BLaER1 treated with 17β-estradiol and CSF1 and Interleukin-3, amounts not matched to agents 10 nM and 100 nM (cell line): ENCODE measurements at regions not wholly inside any gene's neighbourhood (a gene's known extent, or its start where the extent isn't known, plus 50 kb on each side); places are given as distances from the start of the nearest gene placed in this dataset.

Experiments
- H3K27ac ChIP-seq, 11 experiments: shearing (Covaris generic); formaldehyde crosslinking; 2 replicates each; pipeline ENCODE4 v1.8.1; 2022
- H3K27me3 ChIP-seq, 11 experiments: shearing (Covaris generic); formaldehyde crosslinking; 2 replicates each; pipeline ENCODE4 v1.8.1; 2022
- H3K36me3 ChIP-seq, 11 experiments: shearing (Covaris generic); formaldehyde crosslinking; 2 replicates each; pipeline ENCODE4 v1.8.1; 2022
- H3K4me1 ChIP-seq, 10 experiments: shearing (Covaris generic); formaldehyde crosslinking; 2 replicates each; pipeline ENCODE4 v1.8.1; 2022
- H3K4me2 ChIP-seq, 11 experiments: shearing (Covaris generic); formaldehyde crosslinking; 2 replicates each; pipeline ENCODE4 v1.8.1; 2022
- H3K4me3 ChIP-seq, 10 experiments: shearing (Covaris generic); formaldehyde crosslinking; 2 replicates each; pipeline ENCODE4 v1.8.1; 2022
- H3K9ac ChIP-seq, 11 experiments: shearing (Covaris generic); formaldehyde crosslinking; 2 replicates each; pipeline ENCODE4 v1.8.1; 2022
- H3K9me3 ChIP-seq, 11 experiments: shearing (Covaris generic); formaldehyde crosslinking; replicated peaks in 1 of 11; 2 replicates each; pipeline ENCODE4 v1.8.1; 2022
- H4K20me1 ChIP-seq, 11 experiments: shearing (Covaris generic); formaldehyde crosslinking; 2 replicates each; pipeline ENCODE4 v1.8.1; 2022
- Cebpa-rat ChIP-seq, 11 experiments: shearing (Covaris generic); IDR thresholded peaks; 2 replicates each; pipeline ENCODE4 v1.8.1; 2022

DNA sequence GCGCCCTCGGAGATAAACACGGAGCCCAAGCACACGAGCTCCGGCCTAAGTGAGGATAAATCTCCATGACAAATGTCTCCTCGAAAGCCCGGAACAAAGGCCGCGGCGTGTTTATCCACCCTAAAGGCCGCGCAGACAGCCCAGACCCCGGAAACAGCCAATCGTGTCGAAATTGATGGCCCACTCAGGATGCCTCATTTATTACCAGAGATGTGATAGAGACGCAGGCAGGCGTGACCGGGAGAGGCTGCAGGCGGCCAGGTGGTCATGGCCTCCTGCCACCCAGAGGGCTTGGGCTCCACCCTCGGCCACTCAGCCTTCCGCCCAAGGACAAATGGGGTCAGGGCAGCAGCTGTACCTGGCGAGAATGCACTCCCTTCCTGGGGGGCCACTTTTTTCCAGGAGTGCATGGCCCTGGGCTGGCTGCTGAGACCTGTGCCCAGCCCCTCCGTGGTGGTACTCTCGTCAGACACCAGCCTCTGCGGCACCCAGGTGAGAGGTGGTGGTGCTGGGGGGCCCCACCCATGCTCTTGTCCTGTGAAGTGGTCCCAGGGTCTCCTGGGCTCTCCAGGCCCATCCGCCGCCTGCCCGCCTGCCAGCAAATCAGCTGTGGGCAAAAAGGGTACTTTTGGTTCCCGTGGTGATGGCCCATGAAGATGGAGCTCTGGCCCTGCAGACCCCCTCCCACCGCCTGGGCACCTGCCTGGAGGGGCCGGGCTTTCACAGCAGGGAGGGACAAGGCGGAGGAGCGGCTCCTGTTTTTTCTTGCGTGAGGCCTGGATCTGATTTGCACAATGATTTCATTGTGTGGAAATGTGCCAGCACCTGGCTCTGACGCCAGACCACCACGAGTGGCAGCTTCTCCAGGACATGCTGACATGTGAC, 211.5 kb upstream of the C14orf180 start:
- TF ChIP-seq Cebpa-rat (IDR thresholded peaks at IDR 0.05) = no peak
- Histone ChIP-seq H3K4me3 (no peak overlapping the region), H3K27me3 (no peaks in the 10 kb centered on the region), H3K27ac (no peak overlapping the region), H4K20me1 (no peaks in the 10 kb centered on the region; a peak in 2 of 22 replicates), H3K36me3 (no peaks in the 10 kb centered on the region), H3K4me2 (no peak overlapping the region), H3K4me1 (peaks cover 0 to 32% (median 14%) of the 10 kb centered on the region in 10 experiments; a peak in 13 of 20 replicates), H3K9ac (no peak overlapping the region), H3K9me3 (peaks cover 6 to 26% (median 13%) of the 10 kb centered on the region in 11 experiments; a peak in 17 of 22 replicates)

DNA sequence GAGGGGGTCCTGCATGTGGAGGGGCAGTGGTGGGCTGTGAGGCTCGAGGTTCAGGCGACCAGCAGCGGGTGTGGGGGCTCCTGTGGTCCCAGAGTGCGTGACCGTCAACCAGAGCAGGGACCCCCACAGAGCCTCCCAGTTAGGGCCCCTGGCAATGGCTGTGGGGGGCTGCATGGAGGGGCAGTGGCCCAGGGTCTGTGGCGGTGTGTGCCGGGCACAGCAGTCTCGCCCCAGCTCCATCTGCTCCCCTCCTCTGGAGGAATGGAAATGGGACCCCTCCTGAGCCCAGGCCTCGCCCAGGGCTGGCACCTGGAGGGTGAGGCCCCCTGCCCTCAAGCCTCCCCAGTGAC, 210.8 kb upstream of the C14orf180 start:
- Histone ChIP-seq H4K20me1 (no peaks in the 10 kb centered on the region; a peak in 2 of 22 replicates), H3K36me3 (no peaks in the 10 kb centered on the region), H3K4me1 (peaks cover 0 to 31% (median 16%) of the 10 kb centered on the region in 10 experiments; a peak in 13 of 20 replicates), H3K4me3 (no peak overlapping the region), H3K27me3 (no peaks in the 10 kb centered on the region), H3K27ac (no peak overlapping the region), H3K9ac (no peak overlapping the region), H3K9me3 (peaks cover 6 to 26% (median 13%) of the 10 kb centered on the region in 11 experiments; a peak in 17 of 22 replicates), H3K4me2 (no peak overlapping the region)
- no peak for TF ChIP-seq Cebpa-rat (IDR thresholded peaks at IDR 0.05)

DNA sequence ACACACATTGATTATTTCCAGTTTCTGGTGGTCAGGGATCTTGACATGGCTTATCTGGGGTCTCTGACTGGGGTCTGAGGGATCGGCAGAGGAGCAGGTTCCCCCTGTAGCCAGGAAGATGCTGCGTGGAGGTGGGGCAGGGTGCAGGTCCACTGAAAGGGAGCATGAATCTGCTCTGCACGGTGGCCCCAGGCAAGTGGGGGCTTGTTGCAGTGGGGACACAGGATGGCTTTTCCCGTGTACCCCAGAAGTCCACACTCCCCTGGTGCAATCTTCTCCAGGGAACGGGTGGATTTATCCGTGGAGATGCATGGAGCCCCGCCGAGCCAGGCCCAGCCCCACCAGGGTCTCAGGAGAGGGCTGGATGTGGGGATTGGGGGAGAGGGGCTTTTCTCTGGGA, 210.4 kb upstream of the C14orf180 start:
- H3K4me1 ChIP-seq = peaks cover 0 to 27% (median 16%) of the 10 kb centered on the region in 10 experiments; a peak in 13 of 20 replicates
- no peaks in the 10 kb centered on the region for H3K36me3 ChIP-seq
- TF ChIP-seq Cebpa-rat (IDR thresholded peaks at IDR 0.05) = no peak
- H3K4me2 ChIP-seq = no peak overlapping the region
- H4K20me1 ChIP-seq = no peaks in the 10 kb centered on the region; a peak in 2 of 22 replicates
- H3K9me3 ChIP-seq = peaks cover 6 to 26% (median 13%) of the 10 kb centered on the region in 11 experiments; a peak in 17 of 22 replicates
- H3K27ac ChIP-seq = no peak overlapping the region
- H3K27me3 ChIP-seq = no peaks in the 10 kb centered on the region
- no peak overlapping the region for H3K9ac ChIP-seq
- H3K4me3 ChIP-seq = no peak overlapping the region

DNA sequence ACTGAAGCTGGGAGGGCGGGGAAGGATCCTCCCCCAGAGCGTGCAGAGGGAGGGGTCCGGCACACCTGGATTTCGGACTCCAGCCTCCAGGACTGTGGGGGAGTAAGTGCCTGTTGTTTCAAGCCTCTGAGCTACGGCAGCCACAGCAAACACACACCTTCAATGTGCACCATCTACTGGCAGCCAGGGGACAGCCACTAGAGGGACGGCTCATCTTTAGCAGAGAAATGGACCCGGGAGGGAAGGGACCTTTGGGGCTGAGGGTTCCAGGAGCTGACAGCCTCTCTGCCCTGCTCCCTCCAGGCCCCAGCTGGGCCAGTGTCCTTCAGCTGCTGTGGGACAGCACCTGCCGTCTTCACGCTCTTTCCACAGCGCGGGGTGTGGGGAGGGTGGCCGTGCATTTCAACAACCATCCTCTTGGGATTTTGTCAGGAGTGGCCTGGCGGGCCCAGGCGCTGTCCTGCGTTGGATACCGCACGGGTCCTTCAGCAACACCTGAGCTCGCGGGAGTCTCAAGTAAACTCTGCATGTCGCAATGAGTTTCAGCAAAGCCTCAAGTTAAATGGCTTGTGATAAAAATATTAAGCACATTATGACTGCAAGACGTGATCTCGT, 209.2 kb upstream of the C14orf180 start:
- Histone ChIP-seq H3K9me3 (peaks cover 6 to 20% (median 12%) of the 10 kb centered on the region in 11 experiments; a peak in 14 of 22 replicates), H3K4me3 (no peak overlapping the region), H4K20me1 (no peaks in the 10 kb centered on the region; a peak in 2 of 22 replicates), H3K36me3 (no peaks in the 10 kb centered on the region), H3K27me3 (no peaks in the 10 kb centered on the region), H3K4me1 (peaks cover 0 to 24% (median 16%) of the 10 kb centered on the region in 10 experiments; a peak in 13 of 20 replicates), H3K4me2 (peak overlapping the region in 2 of 11 experiments; percentile 5 to 8; a peak in 2 of 22 replicates), H3K9ac (no peak overlapping the region; a peak in 1 of 22 replicates), H3K27ac (no peak overlapping the region)
- TF ChIP-seq Cebpa-rat (IDR thresholded peaks at IDR 0.05) = no peak; a peak in 1 of 22 replicates

DNA sequence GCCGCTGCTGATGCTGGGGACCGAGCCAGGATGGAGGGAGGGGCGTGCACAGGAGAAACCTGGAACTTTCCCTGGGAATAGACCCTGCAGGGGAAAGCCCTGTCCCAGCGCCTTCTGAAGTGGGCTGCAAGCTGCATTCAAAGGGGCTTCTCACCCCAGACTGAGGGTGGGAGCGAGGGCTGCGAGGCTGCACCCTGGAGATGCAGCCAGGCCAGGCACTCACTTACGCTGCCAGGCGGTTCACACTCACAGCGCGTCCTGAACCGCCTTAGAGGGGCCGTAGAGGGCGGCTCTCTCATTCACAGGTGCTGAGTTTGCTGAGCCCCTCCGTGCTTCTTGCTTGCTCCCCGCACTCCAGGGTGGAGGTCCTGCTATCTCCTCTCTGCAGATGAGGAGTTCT, 208.5 kb upstream of the C14orf180 start:
- Histone ChIP-seq H3K27me3 (no peaks in the 10 kb centered on the region), H3K9me3 (peaks cover 6 to 16% (median 12%) of the 10 kb centered on the region in 11 experiments; a peak in 14 of 22 replicates), H3K4me1 (peaks cover 0 to 24% (median 16%) of the 10 kb centered on the region in 10 experiments; a peak in 13 of 20 replicates), H4K20me1 (no peaks in the 10 kb centered on the region; a peak in 2 of 22 replicates), H3K9ac (no peak overlapping the region), H3K4me2 (no peak overlapping the region), H3K4me3 (no peak overlapping the region), H3K27ac (no peak overlapping the region), H3K36me3 (no peaks in the 10 kb centered on the region)
- no peak for TF ChIP-seq Cebpa-rat (IDR thresholded peaks at IDR 0.05)

DNA sequence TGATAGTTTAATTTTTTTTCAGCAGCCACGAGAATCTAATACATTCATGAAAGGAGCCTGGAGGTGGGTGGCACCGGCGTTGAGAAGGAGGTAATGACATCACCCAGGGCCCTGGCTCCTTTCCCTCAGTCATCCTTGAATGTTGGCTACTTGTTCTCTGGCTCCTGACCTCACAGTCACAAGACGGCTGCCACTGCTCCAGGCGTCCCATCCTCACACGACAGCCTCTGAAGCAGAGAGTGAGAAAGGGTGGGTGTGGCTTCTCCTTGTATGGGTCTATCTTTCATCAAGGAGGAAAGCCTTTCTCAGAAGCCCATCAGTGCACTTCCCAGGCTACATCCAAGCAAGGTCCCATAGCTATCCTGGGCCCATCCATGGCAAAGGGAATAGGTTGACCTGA, 207.6 kb upstream of the C14orf180 start:
- Histone ChIP-seq H3K4me2 (peak overlapping the region in 6 of 11 experiments; percentile 8 to 54 (median 52); a peak in 7 of 22 replicates), H3K9ac (no peak overlapping the region), H3K27me3 (no peaks in the 10 kb centered on the region), H3K4me3 (no peak overlapping the region), H4K20me1 (no peaks in the 10 kb centered on the region; a peak in 2 of 22 replicates), H3K36me3 (no peaks in the 10 kb centered on the region), H3K4me1 (peaks cover 0 to 24% (median 16%) of the 10 kb centered on the region in 10 experiments; a peak in 13 of 20 replicates), H3K27ac (no peak overlapping the region), H3K9me3 (peaks cover under 1 to 7% (median 4%) of the 10 kb centered on the region in 11 experiments; a peak in 13 of 22 replicates)
- no peak for TF ChIP-seq Cebpa-rat (IDR thresholded peaks at IDR 0.05)

DNA sequence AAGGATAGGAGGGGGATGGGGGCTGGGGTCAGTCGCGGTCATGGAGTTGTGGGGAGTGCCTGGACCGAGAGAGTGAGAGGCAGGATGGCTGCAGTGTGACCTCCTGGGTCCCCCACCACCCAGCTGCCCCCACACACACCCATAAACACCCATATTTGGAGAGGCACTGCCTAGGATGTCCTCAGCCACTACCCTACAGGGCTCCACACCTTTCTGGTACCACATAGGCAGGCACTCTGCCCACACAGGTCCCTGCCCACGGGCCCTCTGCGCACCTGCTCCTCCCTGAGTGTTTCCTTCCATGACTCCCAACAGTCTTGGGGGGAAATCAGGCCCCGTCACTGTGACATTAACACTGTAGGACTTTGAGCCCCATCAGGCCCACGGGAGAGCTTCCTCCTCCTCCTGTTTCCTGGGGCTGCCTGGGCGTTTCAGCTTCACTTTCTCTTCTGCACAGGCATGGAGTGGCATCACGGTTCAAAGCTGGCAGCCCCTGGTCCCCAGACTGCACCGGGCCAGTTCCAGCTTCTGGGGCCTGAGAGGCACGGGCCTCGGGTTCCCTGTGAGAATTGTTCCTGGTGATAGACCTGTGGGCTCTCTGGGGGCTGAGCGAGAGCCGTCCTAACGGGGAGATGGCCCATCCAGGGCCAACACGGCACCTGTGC, 207.0 kb upstream of the C14orf180 start:
- H3K27me3 ChIP-seq = no peaks in the 10 kb centered on the region
- H3K4me1 ChIP-seq = peaks cover 0 to 24% (median 16%) of the 10 kb centered on the region in 10 experiments; a peak in 13 of 20 replicates
- no peak overlapping the region for H3K4me3 ChIP-seq
- H3K27ac ChIP-seq = no peak overlapping the region
- 0 out of 22 replicates have a peak, but pooled peaks cover 0 to under 1% (median 0%) of the 10 kb centered on the region in 11 experiments for H3K9me3 ChIP-seq
- H3K9ac ChIP-seq = peak overlapping the region in 1 of 11 experiments; percentile 27; a peak in 1 of 22 replicates
- H3K4me2 ChIP-seq = peak overlapping the region in 9 of 11 experiments; percentile 8 to 54 (median 50); a peak in 16 of 22 replicates
- H4K20me1 ChIP-seq = no peaks in the 10 kb centered on the region; a peak in 2 of 22 replicates
- no peak for TF ChIP-seq Cebpa-rat (IDR thresholded peaks at IDR 0.05)
- H3K36me3 ChIP-seq = no peaks in the 10 kb centered on the region

DNA sequence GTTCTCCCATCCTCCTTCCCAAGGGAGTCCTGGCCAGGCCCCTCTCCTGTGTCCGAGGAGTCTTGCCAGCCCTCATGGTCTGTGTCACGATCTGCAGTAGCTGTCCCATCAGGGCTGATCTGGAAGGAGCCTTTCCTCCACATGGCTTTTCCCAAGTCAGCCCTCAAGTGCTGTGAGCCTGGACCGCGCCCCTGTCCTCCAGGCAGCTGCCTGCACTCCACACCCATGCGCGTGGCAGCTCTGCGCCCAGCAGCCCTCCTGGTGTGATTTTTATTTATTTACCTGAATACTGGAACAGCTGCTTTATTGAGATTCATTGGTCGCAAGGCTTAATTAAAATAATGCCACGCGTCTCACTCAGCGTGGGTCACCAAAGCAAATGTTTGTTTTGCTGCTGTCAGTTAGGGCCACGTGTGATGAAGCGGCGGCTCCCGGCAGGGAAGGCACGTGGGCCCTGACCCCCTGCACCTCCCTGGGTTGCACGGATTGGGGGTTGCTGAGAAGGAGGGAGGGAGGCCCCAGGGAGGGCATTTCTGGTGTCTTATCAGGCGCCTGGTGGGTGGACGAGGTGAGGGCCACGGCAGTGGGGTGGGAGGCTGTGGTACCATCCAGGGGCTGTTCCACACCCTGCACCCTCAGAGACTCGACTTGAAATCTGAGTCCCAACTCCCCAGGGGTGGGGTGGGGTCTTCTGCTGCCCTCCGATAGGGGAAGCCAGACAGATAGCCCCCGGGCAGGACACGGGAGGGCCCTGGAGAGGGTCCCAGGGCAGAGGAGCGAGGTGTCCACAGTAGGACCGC, 206.3 kb upstream of the C14orf180 start:
- peaks cover 0 to 24% (median 16%) of the 10 kb centered on the region in 10 experiments; a peak in 13 of 20 replicates for H3K4me1 ChIP-seq
- H4K20me1 ChIP-seq = no peaks in the 10 kb centered on the region; a peak in 2 of 22 replicates
- H3K36me3 ChIP-seq = no peaks in the 10 kb centered on the region
- H3K27ac ChIP-seq = no peak overlapping the region
- peak overlapping the region in 9 of 11 experiments; percentile 8 to 54 (median 50); a peak in 16 of 22 replicates for H3K4me2 ChIP-seq
- no peak for TF ChIP-seq Cebpa-rat (IDR thresholded peaks at IDR 0.05)
- no peaks in the 10 kb centered on the region for H3K9me3 ChIP-seq
- H3K9ac ChIP-seq = peak overlapping the region in 1 of 11 experiments; percentile 27; a peak in 1 of 22 replicates
- no peak overlapping the region for H3K4me3 ChIP-seq
- H3K27me3 ChIP-seq = no peaks in the 10 kb centered on the region
